H9 (cell line): ENCODE measurements at regions not wholly inside any gene's neighbourhood (a gene's known extent, or its start where the extent isn't known, plus 50 kb on each side); places are given as distances from the start of the nearest gene placed in this dataset.

Experiments used
- DNase-seq: peaks from one replicate; pipeline ENCODE4 v3.0.0-alpha.2; 2017
- H2AFZ ChIP-seq: one replicate; pipeline ENCODE4 v1.6.1; 2013; ENCODE audit warnings: mild to moderate bottlenecking, low read length, control low read depth, moderate library complexity
- H2AK5ac ChIP-seq: 2 replicates; pipeline ENCODE4 v1.6.1; 2013; ENCODE audit warnings: low read length, control low read depth, mixed read lengths; ENCODE audit not compliant: insufficient read length
- H2BK120ac ChIP-seq: one replicate; pipeline ENCODE4 v1.6.1; 2013; ENCODE audit warnings: low read depth, mild to moderate bottlenecking, low read length, control low read depth, inconsistent platforms; ENCODE audit not compliant: poor library complexity, severe bottlenecking
- H2BK12ac ChIP-seq: 2 replicates; pipeline ENCODE4 v1.6.1; 2013; ENCODE audit warnings: low read length, control low read depth, mixed read lengths, low read depth; ENCODE audit not compliant: insufficient read length
- H2BK15ac ChIP-seq: 2 replicates; pipeline ENCODE4 v1.6.1; 2013; ENCODE audit warnings: low read depth, low read length, control low read depth
- H2BK20ac ChIP-seq: one replicate; pipeline ENCODE4 v1.6.1; 2013; ENCODE audit warnings: low read depth, mild to moderate bottlenecking, low read length, control low read depth, inconsistent platforms; ENCODE audit not compliant: poor library complexity, severe bottlenecking
- H2BK5ac ChIP-seq: 2 replicates; pipeline ENCODE4 v1.6.1; 2013; ENCODE audit warnings: low read length, control low read depth, mixed read lengths; ENCODE audit not compliant: insufficient read length
- H3K14ac ChIP-seq: 2 replicates; pipeline ENCODE4 v1.6.1; 2013; ENCODE audit warnings: low read length, control low read depth; ENCODE audit not compliant: insufficient read depth
- H3K18ac ChIP-seq: 2 replicates; pipeline ENCODE4 v1.6.1; 2013; ENCODE audit warnings: low read depth, mild to moderate bottlenecking, mixed read lengths, low read length, control low read depth; ENCODE audit not compliant: insufficient read length
- H3K23ac ChIP-seq: 2 replicates; pipeline ENCODE4 v1.6.1; 2013; ENCODE audit warnings: low read length, control low read depth, mixed read lengths, low read depth; ENCODE audit not compliant: insufficient read length
- H3K23me2 ChIP-seq: 2 replicates; pipeline ENCODE4 v1.6.1; 2013; ENCODE audit warnings: low read depth, mild to moderate bottlenecking, mixed read lengths, low read length, control low read depth; ENCODE audit not compliant: insufficient read length, poor library complexity, severe bottlenecking
- H3K27ac ChIP-seq: 2 replicates; pipeline ENCODE4 v1.5.1; 2013; ENCODE audit warnings: low read length, control low read depth, mixed read lengths, low read depth; ENCODE audit not compliant: insufficient read length
- H3K27me3 ChIP-seq: 2 replicates; pipeline ENCODE4 v1.6.1; 2013; ENCODE audit warnings: low read length, control low read depth, inconsistent platforms; ENCODE audit not compliant: insufficient read depth
- H3K4ac ChIP-seq: 2 replicates; pipeline ENCODE4 v1.6.1; 2013; ENCODE audit warnings: low read depth, mild to moderate bottlenecking, control low read depth, inconsistent platforms, low read length, moderate library complexity
- H3K4me1 ChIP-seq: 2 replicates; pipeline ENCODE4 v1.6.1; 2013; ENCODE audit warnings: low read length, control low read depth, inconsistent platforms; ENCODE audit not compliant: insufficient read depth
- H3K4me2 ChIP-seq: 2 replicates; pipeline ENCODE4 v1.6.1; 2013; ENCODE audit warnings: low read length, control low read depth, mixed read lengths; ENCODE audit not compliant: insufficient read length, insufficient read depth
- H3K56ac ChIP-seq: 2 replicates; pipeline ENCODE4 v1.6.1; 2013; ENCODE audit warnings: low read depth, mild to moderate bottlenecking, mixed read lengths, low read length, control low read depth; ENCODE audit not compliant: insufficient read length
- H3K79me1 ChIP-seq: 2 replicates; pipeline ENCODE4 v1.6.1; 2013; ENCODE audit warnings: low read depth, mild to moderate bottlenecking, moderate library complexity, low read length, control low read depth, inconsistent platforms; ENCODE audit not compliant: insufficient read depth, poor library complexity, severe bottlenecking
- H3K79me2 ChIP-seq: 2 replicates; pipeline ENCODE4 v1.6.1; 2013; ENCODE audit warnings: low read length, control low read depth, inconsistent platforms; ENCODE audit not compliant: insufficient read depth
- H3K9ac ChIP-seq: 2 replicates; pipeline ENCODE4 v1.6.1; 2013; ENCODE audit warnings: low read length, control low read depth, mixed read lengths; ENCODE audit not compliant: insufficient read length; ENCODE audit errors: extremely low read depth
- H3K9me3 ChIP-seq: one replicate; pipeline ENCODE4 v1.6.1; 2013; ENCODE audit warnings: low read depth, low read length, inconsistent platforms; ENCODE audit not compliant: control insufficient read depth
- H3T11ph ChIP-seq: one replicate; pipeline ENCODE4 v1.6.1; 2013; ENCODE audit warnings: mild to moderate bottlenecking, low read length, control low read depth, inconsistent platforms
- H4K20me1 ChIP-seq: one replicate; pipeline ENCODE4 v1.6.1; 2013; ENCODE audit not compliant: control insufficient read depth, insufficient read length, insufficient read depth
- H4K5ac ChIP-seq: 2 replicates; pipeline ENCODE4 v1.6.1; 2013; ENCODE audit warnings: low read depth, mild to moderate bottlenecking, mixed read lengths, low read length, control low read depth; ENCODE audit not compliant: insufficient read length
- H4K8ac ChIP-seq: replicated peaks from 2 replicates; pipeline ENCODE4 v1.6.1; 2013; ENCODE audit warnings: low read length, control low read depth, mixed read lengths, low read depth; ENCODE audit not compliant: insufficient read length
- H4K91ac ChIP-seq: 2 replicates; pipeline ENCODE4 v1.6.1; 2013; ENCODE audit warnings: low read depth, mild to moderate bottlenecking, moderate library complexity, mixed read lengths, low read length, control low read depth; ENCODE audit not compliant: insufficient read length
- H3K27ac Mint-ChIP-seq, 3 experiments: 2 replicates in 2 of 3; 3 replicates in 1 of 3; pipeline ENCODE4 v1.8.0; 2020 to 2021; ENCODE audit warnings: mixed read lengths in 3 of 3, mild to moderate bottlenecking in 1 of 3, moderate library complexity in 1 of 3
- H3K27me3 Mint-ChIP-seq: 2 replicates; pipeline ENCODE4 v1.8.0; 2021; ENCODE audit warnings: low read depth, mild to moderate bottlenecking, moderate library complexity, mixed read lengths
- H3K36me3 Mint-ChIP-seq, 3 experiments: 2 replicates in 2 of 3; 3 replicates in 1 of 3; pipeline ENCODE4 v1.8.0; 2020 to 2021; ENCODE audit warnings: low read depth in 3 of 3, mixed read lengths in 3 of 3; ENCODE audit not compliant: insufficient read depth in 1 of 3
- H3K4me1 Mint-ChIP-seq, 2 experiments: 2 replicates each; pipeline ENCODE4 v1.8.0; 2020; ENCODE audit warnings: mixed read lengths in 2 of 2
- H3K4me3 Mint-ChIP-seq, 2 experiments: 2 replicates in 1 of 2; 3 replicates in 1 of 2; pipeline ENCODE4 v1.8.0; 2020 to 2021; ENCODE audit warnings: mild to moderate bottlenecking in 2 of 2, mixed read lengths in 2 of 2, moderate library complexity in 1 of 2
- H3K9me3 Mint-ChIP-seq, 2 experiments: 2 replicates in 1 of 2; 3 replicates in 1 of 2; pipeline ENCODE4 v1.8.0; 2020; ENCODE audit warnings: mild to moderate bottlenecking in 2 of 2, mixed read lengths in 2 of 2, moderate library complexity in 1 of 2
- CTCF ChIP-seq: fragments of 200-600 bp; sonication (generic); conservative IDR thresholded peaks from 3 replicates; pipeline ENCODE4 v1.8.0; 2021; ENCODE audit warnings: antibody characterized with exemption, mild to moderate bottlenecking
- WGBS: extraction: QIAGEN DNeasy Blood & Tissue Kit; methylation state at CpG from one replicate; pipeline ENCODE4 v1.1.7; 2013; ENCODE audit warnings: missing lambda C conversion rate, low lambda C conversion rate, mixed read lengths; ENCODE audit not compliant: insufficient read length; ENCODE audit errors: extremely low coverage; 5-methylcytosine and 5-hydroxymethylcytosine counted together

- peaks cover 0 to 3% (median 2%) of the 10 kb centered on the region in 3 experiments; a peak in 4 of 7 replicates for H3K36me3 Mint-ChIP-seq
- Histone ChIP-seq H4K91ac (no peak overlapping the region), H3K4me1 (no peaks in the 10 kb centered on the region), H3K56ac (no peak overlapping the region), H2BK12ac (no peak overlapping the region), H2AK5ac (no peak overlapping the region), H3K4me2 (no peak overlapping the region), H2BK120ac (no peak overlapping the region), H3K18ac (no peak overlapping the region), H3K23me2 (no peaks in the 10 kb centered on the region), H3K27me3 (no peaks in the 10 kb centered on the region), H3K79me2 (no peaks in the 10 kb centered on the region), H4K20me1 (no peaks in the 10 kb centered on the region), H3T11ph (no peak overlapping the region), H3K9ac (no peak overlapping the region), H2BK5ac (no peak overlapping the region), H3K27ac (no peak overlapping the region), H2BK15ac (no peak overlapping the region), H3K23ac (no peak overlapping the region), H2BK20ac (no peak overlapping the region), H3K9me3 (no peaks in the 10 kb centered on the region), H3K4ac (no peak overlapping the region), H2AFZ (no peak overlapping the region), H3K14ac (no peak overlapping the region), H4K8ac (no peak overlapping the region), H4K5ac (no peak overlapping the region), H3K79me1 (no peaks in the 10 kb centered on the region)
- no peak overlapping the region for H3K4me3 Mint-ChIP-seq
- no peaks in the 10 kb centered on the region for H3K4me1 Mint-ChIP-seq
- H3K27ac Mint-ChIP-seq, result no peak overlapping the region
- TF ChIP-seq CTCF, result no peak
- H3K9me3 Mint-ChIP-seq, result peaks cover 8 to 12% of the 10 kb centered on the region in 2 experiments
- no CpG with 5 or more reads among the region's 5 CpGs for WGBS
- no peak for DNase-seq
- no peaks in the 10 kb centered on the region for H3K27me3 Mint-ChIP-seq
Observed at GRCh38 chr3:177312491-177312890, 115.2 kb upstream of the TBL1XR1 start.
